ENCODE measurements at regions not wholly inside any gene's neighbourhood (a gene's known extent, or its start where the extent isn't known, plus 50 kb on each side); places are given as distances from the start of the nearest gene placed in this dataset.

DNA sequence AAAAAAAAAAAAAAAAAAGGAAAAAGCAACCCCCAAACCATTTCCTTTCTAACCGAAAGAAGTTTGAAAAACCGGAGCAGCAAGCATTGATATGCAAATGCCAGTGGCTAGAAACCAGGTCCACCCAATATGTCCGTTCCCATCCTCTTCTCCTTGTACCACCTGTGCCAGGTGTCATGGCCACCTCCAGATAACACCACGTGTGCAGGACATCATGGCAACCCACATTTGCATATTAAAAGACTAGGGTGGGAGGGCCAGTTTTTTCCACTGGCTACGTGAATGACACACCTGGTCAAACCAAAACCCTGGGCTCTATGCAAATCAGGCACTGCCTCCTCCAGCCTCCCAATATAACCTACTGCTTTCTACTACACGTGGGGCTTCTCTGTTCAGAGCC is 303.3 kb upstream of the GULP1 start:
- ChIA-PET POLR2A (no interaction called here), CTCF (no interaction called here)
- no peak for DNase-seq
- Histone ChIP-seq H3K9me3 (ENCODE audit: control insufficient read depth in 1 of 2, insufficient read depth in 1 of 2, low read length in 2 of 2) (no peaks in the 10 kb centered on the region), H3K36me3 (ENCODE audit: insufficient read depth, low read length) (no peaks in the 10 kb centered on the region), H3K4me1 (ENCODE audit: insufficient read depth, low read length) (no peaks in the 10 kb centered on the region), H3K27me3 (ENCODE audit: control insufficient read depth in 1 of 2, insufficient read depth in 2 of 2, low read length in 2 of 2) (no peaks in the 10 kb centered on the region), H3K4me3 (ENCODE audit: low read length) (no peak overlapping the region), H3K27ac (ENCODE audit: low read depth in 1 of 2, low read length in 2 of 2) (no peak overlapping the region)
- intact Hi-C loops (cut with DNase I, micrococcal nuclease) = no loop called here
- no peaks in the 10 kb centered on the region for H3K9me3 Mint-ChIP-seq
- no peak overlapping the region for H3K27ac Mint-ChIP-seq
- peaks cover 31% of the 10 kb centered on the region for H3K4me1 Mint-ChIP-seq (ENCODE audit: low read depth)
- H3K27me3 Mint-ChIP-seq = no peaks in the 10 kb centered on the region
- TF ChIP-seq, protein P1, sequence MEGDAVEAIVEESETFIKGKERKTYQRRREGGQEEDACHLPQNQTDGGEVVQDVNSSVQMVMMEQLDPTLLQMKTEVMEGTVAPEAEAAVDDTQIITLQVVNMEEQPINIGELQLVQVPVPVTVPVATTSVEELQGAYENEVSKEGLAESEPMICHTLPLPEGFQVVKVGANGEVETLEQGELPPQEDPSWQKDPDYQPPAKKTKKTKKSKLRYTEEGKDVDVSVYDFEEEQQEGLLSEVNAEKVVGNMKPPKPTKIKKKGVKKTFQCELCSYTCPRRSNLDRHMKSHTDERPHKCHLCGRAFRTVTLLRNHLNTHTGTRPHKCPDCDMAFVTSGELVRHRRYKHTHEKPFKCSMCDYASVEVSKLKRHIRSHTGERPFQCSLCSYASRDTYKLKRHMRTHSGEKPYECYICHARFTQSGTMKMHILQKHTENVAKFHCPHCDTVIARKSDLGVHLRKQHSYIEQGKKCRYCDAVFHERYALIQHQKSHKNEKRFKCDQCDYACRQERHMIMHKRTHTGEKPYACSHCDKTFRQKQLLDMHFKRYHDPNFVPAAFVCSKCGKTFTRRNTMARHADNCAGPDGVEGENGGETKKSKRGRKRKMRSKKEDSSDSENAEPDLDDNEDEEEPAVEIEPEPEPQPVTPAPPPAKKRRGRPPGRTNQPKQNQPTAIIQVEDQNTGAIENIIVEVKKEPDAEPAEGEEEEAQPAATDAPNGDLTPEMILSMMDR (IDR thresholded peaks at IDR 0.05) = no peak
- no peak overlapping the region for H3K4me3 Mint-ChIP-seq
- H3K36me3 Mint-ChIP-seq (ENCODE audit: low read depth) = no peaks in the 10 kb centered on the region
- no peak for ATAC-seq (ENCODE audit: poor library complexity)

DNA sequence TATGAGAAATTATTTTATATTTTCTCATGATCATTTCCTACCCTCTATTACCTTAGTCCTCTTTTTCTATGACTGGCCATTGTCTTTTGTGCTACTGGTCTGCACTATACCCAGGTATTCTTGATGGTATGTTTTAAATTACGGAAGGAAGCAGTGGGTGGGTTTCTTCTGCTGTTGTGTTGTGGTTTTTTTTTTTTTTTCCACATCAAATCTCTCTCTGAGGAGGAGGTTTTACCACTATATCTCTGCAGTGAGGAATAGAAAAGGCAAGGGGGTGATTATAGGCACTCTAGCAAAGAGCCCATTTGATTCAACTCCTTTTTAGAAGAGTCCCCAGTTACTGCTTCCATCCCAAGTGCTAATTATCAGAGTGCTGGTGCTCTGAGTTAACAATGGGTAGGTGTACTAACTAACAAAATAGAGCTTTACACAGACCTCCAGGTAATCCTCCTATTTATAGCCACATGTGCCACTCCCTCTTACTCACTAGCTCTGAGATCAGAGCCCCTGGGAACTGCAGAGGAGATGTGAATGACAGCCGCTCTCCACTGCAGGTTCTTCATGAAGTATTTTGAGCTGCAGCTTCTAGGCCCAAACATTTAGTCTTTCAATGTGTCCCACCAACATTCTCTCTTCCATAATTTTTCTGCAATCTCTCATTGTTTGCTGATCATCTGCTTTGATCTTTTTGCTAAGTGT is 301.6 kb upstream of the GULP1 start:
- Histone ChIP-seq H3K9me3 (ENCODE audit: control insufficient read depth in 1 of 2, insufficient read depth in 1 of 2, low read length in 2 of 2) (no peaks in the 10 kb centered on the region), H3K36me3 (ENCODE audit: insufficient read depth, low read length) (no peaks in the 10 kb centered on the region), H3K27me3 (ENCODE audit: control insufficient read depth in 1 of 2, insufficient read depth in 2 of 2, low read length in 2 of 2) (no peaks in the 10 kb centered on the region), H3K4me1 (ENCODE audit: insufficient read depth, low read length) (no peaks in the 10 kb centered on the region), H3K4me3 (ENCODE audit: low read length) (no peak overlapping the region), H3K27ac (ENCODE audit: low read depth in 1 of 2, low read length in 2 of 2) (no peak overlapping the region)
- ATAC-seq (ENCODE audit: poor library complexity) (peak; percentile 24), DNase-seq (no peak)
- H3K4me3 Mint-ChIP-seq = peak overlapping the region; percentile 3
- CTCF ChIA-PET = no interaction called here
- TF ChIP-seq, protein P1 (IDR thresholded peaks at IDR 0.05) = no peak
- H3K4me1 Mint-ChIP-seq (ENCODE audit: low read depth) = peaks cover 34% of the 10 kb centered on the region
- no peaks in the 10 kb centered on the region for H3K36me3 Mint-ChIP-seq (ENCODE audit: low read depth)
- POLR2A ChIA-PET = no interaction called here
- no peak overlapping the region for H3K27ac Mint-ChIP-seq
- intact Hi-C loops (cut with DNase I, micrococcal nuclease) = no loop called here
- no peaks in the 10 kb centered on the region for H3K9me3 Mint-ChIP-seq
- H3K27me3 Mint-ChIP-seq = no peaks in the 10 kb centered on the region

DNA sequence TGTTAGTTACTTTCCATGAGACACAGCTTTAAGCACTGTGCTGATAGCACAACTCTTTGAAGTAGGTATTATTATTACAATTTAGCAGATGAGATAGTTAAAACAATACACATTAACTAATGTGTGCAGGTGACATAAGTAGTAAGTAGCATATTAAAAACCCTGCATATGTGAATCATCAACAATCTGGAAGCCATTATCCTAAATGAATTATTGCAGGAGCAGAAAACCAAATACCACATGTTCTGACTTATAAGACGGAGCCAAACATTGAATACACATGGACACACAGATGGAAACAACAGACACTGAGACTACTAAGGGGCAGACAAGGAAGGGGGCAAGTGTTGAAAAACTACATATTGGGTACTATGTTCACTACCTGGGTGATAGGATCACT is 300.3 kb upstream of the GULP1 start:
- Histone ChIP-seq H3K27me3 (ENCODE audit: control insufficient read depth in 1 of 2, insufficient read depth in 2 of 2, low read length in 2 of 2) (no peaks in the 10 kb centered on the region), H3K4me3 (ENCODE audit: low read length) (no peak overlapping the region), H3K4me1 (ENCODE audit: insufficient read depth, low read length) (no peaks in the 10 kb centered on the region), H3K9me3 (ENCODE audit: control insufficient read depth in 1 of 2, insufficient read depth in 1 of 2, low read length in 2 of 2) (no peaks in the 10 kb centered on the region), H3K36me3 (ENCODE audit: insufficient read depth, low read length) (no peaks in the 10 kb centered on the region), H3K27ac (ENCODE audit: low read depth in 1 of 2, low read length in 2 of 2) (no peak overlapping the region)
- CTCF ChIA-PET = no interaction called here
- intact Hi-C loops (cut with DNase I, micrococcal nuclease) = no loop called here
- TF ChIP-seq, protein P1 (IDR thresholded peaks at IDR 0.05) = no peak
- POLR2A ChIA-PET = no interaction called here
- no peak overlapping the region for H3K4me3 Mint-ChIP-seq
- no peaks in the 10 kb centered on the region for H3K27me3 Mint-ChIP-seq
- DNase-seq (no peak), ATAC-seq (ENCODE audit: poor library complexity) (no peak)
- H3K4me1 Mint-ChIP-seq (ENCODE audit: low read depth) = peaks cover 34% of the 10 kb centered on the region
- no peaks in the 10 kb centered on the region for H3K36me3 Mint-ChIP-seq (ENCODE audit: low read depth)
- H3K9me3 Mint-ChIP-seq = no peaks in the 10 kb centered on the region
- no peak overlapping the region for H3K27ac Mint-ChIP-seq

All from CD4-positive, alpha-beta T cell (primary cell).